GM23338 (cell line): ENCODE measurements at regions not wholly inside any gene's neighbourhood (a gene's known extent, or its start where the extent isn't known, plus 50 kb on each side); places are given as distances from the start of the nearest gene placed in this dataset.

Source experiments
- ATAC-seq: fragments of 200-7000 bp; cut with Tn5 transposase; 3 replicates; pipeline ENCODE4 v1.9.1; 2020
- DNase-seq: peaks from one replicate; pipeline ENCODE4 v3.0.0-alpha.2; 2015; ENCODE audit warnings: low spot score
- H2AFZ ChIP-seq: fragments of 200-600 bp; sonication (generic); 2 replicates; pipeline ENCODE4 v1.8.0; 2016; ENCODE audit warnings: antibody characterized with exemption, mild to moderate bottlenecking, moderate library complexity
- H3F3A ChIP-seq: fragments of 200-600 bp; sonication (generic); replicated peaks from 2 replicates; pipeline ENCODE4 v1.8.0; 2017; ENCODE audit warnings: antibody characterized with exemption, mixed run types, low read depth
- H3K27ac ChIP-seq: fragments of 200-600 bp; sonication (generic); 2 replicates; pipeline ENCODE4 v1.6.1; 2016; ENCODE audit warnings: low read depth
- H3K27me3 ChIP-seq: fragments of 200-600 bp; sonication (generic); 2 replicates; pipeline ENCODE4 v1.8.0; 2016; ENCODE audit warnings: mild to moderate bottlenecking, mixed run types, moderate library complexity; ENCODE audit not compliant: insufficient read depth
- H3K36me3 ChIP-seq: fragments of 200-600 bp; sonication (generic); 2 replicates; pipeline ENCODE4 v1.8.0; 2016; ENCODE audit warnings: mild to moderate bottlenecking; ENCODE audit not compliant: insufficient read depth
- H3K4me1 ChIP-seq: fragments of 200-600 bp; sonication (generic); 2 replicates; pipeline ENCODE4 v1.8.0; 2016; ENCODE audit warnings: mild to moderate bottlenecking, moderate library complexity; ENCODE audit not compliant: insufficient read depth
- H3K4me2 ChIP-seq: fragments of 200-600 bp; sonication (generic); 2 replicates; pipeline ENCODE4 v1.7.1; 2017; ENCODE audit warnings: mixed run types
- H3K4me3 ChIP-seq: fragments of 200-600 bp; sonication (generic); 2 replicates; pipeline ENCODE4 v1.6.1; 2016; ENCODE audit warnings: mixed run types
- H3K79me2 ChIP-seq: fragments of 200-600 bp; sonication (generic); replicated peaks from 2 replicates; pipeline ENCODE4 v1.8.0; 2017; ENCODE audit warnings: mild to moderate bottlenecking; ENCODE audit not compliant: insufficient read depth
- H3K9me2 ChIP-seq: fragments of 200-600 bp; sonication (generic); 2 replicates; pipeline ENCODE4 v1.8.0; 2017; ENCODE audit not compliant: insufficient read depth
- H4K20me1 ChIP-seq: fragments of 200-600 bp; sonication (generic); replicated peaks from 2 replicates; pipeline ENCODE4 v1.8.0; 2017; ENCODE audit warnings: mild to moderate bottlenecking; ENCODE audit not compliant: insufficient read depth
- H3K27ac Mint-ChIP-seq: 2 replicates; pipeline ENCODE4 v1.8.0; 2020; ENCODE audit warnings: inconsistent platforms, mild to moderate bottlenecking, moderate library complexity, mixed read lengths
- H3K27me3 Mint-ChIP-seq: 3 replicates; pipeline ENCODE4 v1.8.0; 2022; ENCODE audit warnings: low read depth, mild to moderate bottlenecking, moderate library complexity, mixed read lengths, inconsistent platforms; ENCODE audit not compliant: insufficient read depth, poor library complexity
- H3K36me3 Mint-ChIP-seq: 3 replicates; pipeline ENCODE4 v1.8.0; 2021; ENCODE audit warnings: low read depth, mild to moderate bottlenecking, inconsistent platforms, moderate library complexity, mixed read lengths
- H3K4me1 Mint-ChIP-seq: 3 replicates; pipeline ENCODE4 v1.8.0; 2020; ENCODE audit warnings: mild to moderate bottlenecking, inconsistent platforms, mixed read lengths
- H3K4me3 Mint-ChIP-seq: 3 replicates; pipeline ENCODE4 v1.8.0; 2021; ENCODE audit warnings: moderate library complexity, mild to moderate bottlenecking, inconsistent platforms, mixed read lengths
- H3K9me3 Mint-ChIP-seq: 3 replicates; pipeline ENCODE4 v1.8.0; 2020; ENCODE audit warnings: moderate library complexity, mild to moderate bottlenecking, inconsistent platforms, mixed read lengths
- EZH2phosphoT487 ChIP-seq: fragments of 200-600 bp; sonication (generic); IDR thresholded peaks from one replicate; pipeline ENCODE4 v1.8.1; 2018; ENCODE audit warnings: antibody characterized with exemption; ENCODE audit not compliant: unreplicated experiment
- JUNB ChIP-seq: IDR thresholded peaks from one replicate; pipeline ENCODE4 v1.6.1; 2016; ENCODE audit warnings: antibody characterized with exemption; ENCODE audit not compliant: unreplicated experiment
- NANOG ChIP-seq: IDR thresholded peaks from 2 replicates; pipeline ENCODE4 v1.6.1; 2016; ENCODE audit warnings: antibody characterized with exemption, borderline replicate concordance
- STAT1 ChIP-seq: IDR thresholded peaks from one replicate; pipeline ENCODE4 v1.6.1; 2016; ENCODE audit warnings: antibody characterized with exemption; ENCODE audit not compliant: unreplicated experiment
- ZNF114 ChIP-seq: fragments of 250-450 bp; sonication (Bioruptor Pico); IDR thresholded peaks from 2 replicates; pipeline ENCODE4 v1.5.0; 2020; ENCODE audit warnings: mild to moderate bottlenecking, moderate library complexity
- ZNF331 ChIP-seq: fragments of 250-450 bp; sonication (Bioruptor Pico); IDR thresholded peaks from 2 replicates; pipeline ENCODE4 v1.5.0; 2020; ENCODE audit warnings: low read depth, mild to moderate bottlenecking, moderate library complexity
- TF ChIP-seq, protein P1 (sequence below), 2 experiments: fragments of 200-600 bp in 1 of 2; sonication (generic) in 1 of 2; conservative IDR thresholded peaks; 2 replicates each; pipeline versions ENCODE4 v1.5.1 to v1.6.1; 2016 to 2017; ENCODE audit warnings: antibody characterized with exemption in 2 of 2, low read depth in 2 of 2, mild to moderate bottlenecking in 2 of 2, moderate library complexity in 1 of 2
- TF ChIP-seq, protein P2 (sequence below): IDR thresholded peaks from 2 replicates; pipeline ENCODE4 v1.6.1; 2016; ENCODE audit warnings: antibody characterized with exemption
- TF ChIP-seq, protein P3 (sequence below): fragments of 250-450 bp; sonication (Bioruptor Pico); IDR thresholded peaks from 2 replicates; pipeline ENCODE4 v1.5.0; 2020; ENCODE audit warnings: mild to moderate bottlenecking, moderate library complexity
- TF ChIP-seq, protein P4 (sequence below): IDR thresholded peaks from one replicate; pipeline ENCODE4 v1.6.1; 2018; ENCODE audit warnings: antibody characterized with exemption; ENCODE audit not compliant: unreplicated experiment

DNA sequence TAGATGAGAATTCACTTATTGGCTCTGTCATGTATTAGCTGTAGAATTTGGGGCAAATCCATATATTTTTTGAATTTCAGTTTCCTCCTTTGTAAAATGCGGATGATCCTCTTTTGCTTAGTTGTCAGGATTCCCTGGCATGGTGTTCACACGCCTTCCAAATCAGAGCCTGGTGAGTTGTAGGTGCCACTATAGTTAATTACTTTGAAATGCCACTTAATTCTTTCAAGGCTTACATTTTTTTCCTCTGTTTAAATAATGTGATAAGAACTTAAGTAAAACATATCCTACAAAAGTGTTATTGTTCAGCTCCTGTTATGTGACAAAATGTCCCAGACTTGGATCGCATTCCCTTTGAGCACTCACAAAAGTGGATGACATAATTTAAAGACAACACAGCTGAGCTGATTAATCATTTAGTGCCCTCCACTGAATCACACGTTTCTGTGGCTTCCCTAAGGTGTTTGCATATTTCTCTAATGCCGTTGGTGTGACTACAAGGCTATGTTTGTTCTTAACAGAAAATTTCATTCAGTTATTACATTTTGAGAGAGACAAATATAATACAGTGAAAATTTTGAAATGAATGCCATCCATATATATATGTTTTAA is 471.2 kb upstream of the CHST9 start:
- Histone ChIP-seq H3K9me2 (0 out of 2 replicates have a peak, but pooled peaks cover 9% of the 10 kb centered on the region), H3F3A (no peaks in the 10 kb centered on the region), H4K20me1 (no peaks in the 10 kb centered on the region), H3K4me3 (no peak overlapping the region), H2AFZ (no peak overlapping the region), H3K27me3 (no peaks in the 10 kb centered on the region), H3K79me2 (no peaks in the 10 kb centered on the region), H3K4me1 (peaks cover 7% of the 10 kb centered on the region), H3K27ac (no peak overlapping the region), H3K4me2 (no peak overlapping the region), H3K36me3 (no peaks in the 10 kb centered on the region)
- Mint-ChIP-seq H3K27ac (no peak overlapping the region), H3K4me3 (no peak overlapping the region), H3K4me1 (peaks cover 3% of the 10 kb centered on the region), H3K27me3 (no peaks in the 10 kb centered on the region), H3K9me3 (no peaks in the 10 kb centered on the region), H3K36me3 (no peaks in the 10 kb centered on the region)
- ATAC-seq (no peak), DNase-seq (no peak)
- TF ChIP-seq ZNF331 (no peak), STAT1 (no peak), NANOG (no peak), JUNB (no peak), ZNF114 (no peak), EZH2phosphoT487 (no peak)
- TF ChIP-seq, protein P1, sequence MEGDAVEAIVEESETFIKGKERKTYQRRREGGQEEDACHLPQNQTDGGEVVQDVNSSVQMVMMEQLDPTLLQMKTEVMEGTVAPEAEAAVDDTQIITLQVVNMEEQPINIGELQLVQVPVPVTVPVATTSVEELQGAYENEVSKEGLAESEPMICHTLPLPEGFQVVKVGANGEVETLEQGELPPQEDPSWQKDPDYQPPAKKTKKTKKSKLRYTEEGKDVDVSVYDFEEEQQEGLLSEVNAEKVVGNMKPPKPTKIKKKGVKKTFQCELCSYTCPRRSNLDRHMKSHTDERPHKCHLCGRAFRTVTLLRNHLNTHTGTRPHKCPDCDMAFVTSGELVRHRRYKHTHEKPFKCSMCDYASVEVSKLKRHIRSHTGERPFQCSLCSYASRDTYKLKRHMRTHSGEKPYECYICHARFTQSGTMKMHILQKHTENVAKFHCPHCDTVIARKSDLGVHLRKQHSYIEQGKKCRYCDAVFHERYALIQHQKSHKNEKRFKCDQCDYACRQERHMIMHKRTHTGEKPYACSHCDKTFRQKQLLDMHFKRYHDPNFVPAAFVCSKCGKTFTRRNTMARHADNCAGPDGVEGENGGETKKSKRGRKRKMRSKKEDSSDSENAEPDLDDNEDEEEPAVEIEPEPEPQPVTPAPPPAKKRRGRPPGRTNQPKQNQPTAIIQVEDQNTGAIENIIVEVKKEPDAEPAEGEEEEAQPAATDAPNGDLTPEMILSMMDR (conservative IDR thresholded peaks at IDR 0.05; ENCODE audit: low read depth in 2 of 2), result no peak
- TF ChIP-seq, protein P2, sequence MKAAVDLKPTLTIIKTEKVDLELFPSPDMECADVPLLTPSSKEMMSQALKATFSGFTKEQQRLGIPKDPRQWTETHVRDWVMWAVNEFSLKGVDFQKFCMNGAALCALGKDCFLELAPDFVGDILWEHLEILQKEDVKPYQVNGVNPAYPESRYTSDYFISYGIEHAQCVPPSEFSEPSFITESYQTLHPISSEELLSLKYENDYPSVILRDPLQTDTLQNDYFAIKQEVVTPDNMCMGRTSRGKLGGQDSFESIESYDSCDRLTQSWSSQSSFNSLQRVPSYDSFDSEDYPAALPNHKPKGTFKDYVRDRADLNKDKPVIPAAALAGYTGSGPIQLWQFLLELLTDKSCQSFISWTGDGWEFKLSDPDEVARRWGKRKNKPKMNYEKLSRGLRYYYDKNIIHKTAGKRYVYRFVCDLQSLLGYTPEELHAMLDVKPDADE, result no peak
- TF ChIP-seq, protein P3, sequence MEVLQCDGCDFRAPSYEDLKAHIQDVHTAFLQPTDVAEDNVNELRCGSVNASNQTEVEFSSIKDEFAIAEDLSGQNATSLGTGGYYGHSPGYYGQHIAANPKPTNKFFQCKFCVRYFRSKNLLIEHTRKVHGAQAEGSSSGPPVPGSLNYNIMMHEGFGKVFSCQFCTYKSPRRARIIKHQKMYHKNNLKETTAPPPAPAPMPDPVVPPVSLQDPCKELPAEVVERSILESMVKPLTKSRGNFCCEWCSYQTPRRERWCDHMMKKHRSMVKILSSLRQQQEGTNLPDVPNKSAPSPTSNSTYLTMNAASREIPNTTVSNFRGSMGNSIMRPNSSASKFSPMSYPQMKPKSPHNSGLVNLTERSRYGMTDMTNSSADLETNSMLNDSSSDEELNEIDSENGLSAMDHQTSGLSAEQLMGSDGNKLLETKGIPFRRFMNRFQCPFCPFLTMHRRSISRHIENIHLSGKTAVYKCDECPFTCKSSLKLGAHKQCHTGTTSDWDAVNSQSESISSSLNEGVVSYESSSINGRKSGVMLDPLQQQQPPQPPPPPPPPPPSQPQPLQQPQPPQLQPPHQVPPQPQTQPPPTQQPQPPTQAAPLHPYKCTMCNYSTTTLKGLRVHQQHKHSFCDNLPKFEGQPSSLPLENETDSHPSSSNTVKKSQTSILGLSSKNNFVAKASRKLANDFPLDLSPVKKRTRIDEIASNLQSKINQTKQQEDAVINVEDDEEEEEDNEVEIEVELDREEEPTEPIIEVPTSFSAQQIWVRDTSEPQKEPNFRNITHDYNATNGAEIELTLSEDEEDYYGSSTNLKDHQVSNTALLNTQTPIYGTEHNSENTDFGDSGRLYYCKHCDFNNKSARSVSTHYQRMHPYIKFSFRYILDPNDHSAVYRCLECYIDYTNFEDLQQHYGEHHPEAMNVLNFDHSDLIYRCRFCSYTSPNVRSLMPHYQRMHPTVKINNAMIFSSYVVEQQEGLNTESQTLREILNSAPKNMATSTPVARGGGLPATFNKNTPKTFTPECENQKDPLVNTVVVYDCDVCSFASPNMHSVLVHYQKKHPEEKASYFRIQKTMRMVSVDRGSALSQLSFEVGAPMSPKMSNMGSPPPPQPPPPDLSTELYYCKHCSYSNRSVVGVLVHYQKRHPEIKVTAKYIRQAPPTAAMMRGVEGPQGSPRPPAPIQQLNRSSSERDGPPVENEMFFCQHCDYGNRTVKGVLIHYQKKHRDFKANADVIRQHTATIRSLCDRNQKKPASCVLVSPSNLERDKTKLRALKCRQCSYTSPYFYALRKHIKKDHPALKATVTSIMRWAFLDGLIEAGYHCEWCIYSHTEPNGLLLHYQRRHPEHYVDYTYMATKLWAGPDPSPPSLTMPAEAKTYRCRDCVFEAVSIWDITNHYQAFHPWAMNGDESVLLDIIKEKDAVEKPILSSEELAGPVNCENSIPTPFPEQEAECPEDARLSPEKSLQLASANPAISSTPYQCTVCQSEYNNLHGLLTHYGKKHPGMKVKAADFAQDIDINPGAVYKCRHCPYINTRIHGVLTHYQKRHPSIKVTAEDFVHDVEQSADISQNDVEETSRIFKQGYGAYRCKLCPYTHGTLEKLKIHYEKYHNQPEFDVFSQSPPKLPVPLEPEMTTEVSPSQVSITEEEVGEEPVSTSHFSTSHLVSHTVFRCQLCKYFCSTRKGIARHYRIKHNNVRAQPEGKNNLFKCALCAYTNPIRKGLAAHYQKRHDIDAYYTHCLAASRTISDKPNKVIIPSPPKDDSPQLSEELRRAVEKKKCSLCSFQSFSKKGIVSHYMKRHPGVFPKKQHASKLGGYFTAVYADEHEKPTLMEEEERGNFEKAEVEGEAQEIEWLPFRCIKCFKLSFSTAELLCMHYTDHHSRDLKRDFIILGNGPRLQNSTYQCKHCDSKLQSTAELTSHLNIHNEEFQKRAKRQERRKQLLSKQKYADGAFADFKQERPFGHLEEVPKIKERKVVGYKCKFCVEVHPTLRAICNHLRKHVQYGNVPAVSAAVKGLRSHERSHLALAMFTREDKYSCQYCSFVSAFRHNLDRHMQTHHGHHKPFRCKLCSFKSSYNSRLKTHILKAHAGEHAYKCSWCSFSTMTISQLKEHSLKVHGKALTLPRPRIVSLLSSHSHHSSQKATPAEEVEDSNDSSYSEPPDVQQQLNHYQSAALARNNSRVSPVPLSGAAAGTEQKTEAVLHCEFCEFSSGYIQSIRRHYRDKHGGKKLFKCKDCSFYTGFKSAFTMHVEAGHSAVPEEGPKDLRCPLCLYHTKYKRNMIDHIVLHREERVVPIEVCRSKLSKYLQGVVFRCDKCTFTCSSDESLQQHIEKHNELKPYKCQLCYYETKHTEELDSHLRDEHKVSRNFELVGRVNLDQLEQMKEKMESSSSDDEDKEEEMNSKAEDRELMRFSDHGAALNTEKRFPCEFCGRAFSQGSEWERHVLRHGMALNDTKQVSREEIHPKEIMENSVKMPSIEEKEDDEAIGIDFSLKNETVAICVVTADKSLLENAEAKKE, result no peak
- TF ChIP-seq, protein P4, sequence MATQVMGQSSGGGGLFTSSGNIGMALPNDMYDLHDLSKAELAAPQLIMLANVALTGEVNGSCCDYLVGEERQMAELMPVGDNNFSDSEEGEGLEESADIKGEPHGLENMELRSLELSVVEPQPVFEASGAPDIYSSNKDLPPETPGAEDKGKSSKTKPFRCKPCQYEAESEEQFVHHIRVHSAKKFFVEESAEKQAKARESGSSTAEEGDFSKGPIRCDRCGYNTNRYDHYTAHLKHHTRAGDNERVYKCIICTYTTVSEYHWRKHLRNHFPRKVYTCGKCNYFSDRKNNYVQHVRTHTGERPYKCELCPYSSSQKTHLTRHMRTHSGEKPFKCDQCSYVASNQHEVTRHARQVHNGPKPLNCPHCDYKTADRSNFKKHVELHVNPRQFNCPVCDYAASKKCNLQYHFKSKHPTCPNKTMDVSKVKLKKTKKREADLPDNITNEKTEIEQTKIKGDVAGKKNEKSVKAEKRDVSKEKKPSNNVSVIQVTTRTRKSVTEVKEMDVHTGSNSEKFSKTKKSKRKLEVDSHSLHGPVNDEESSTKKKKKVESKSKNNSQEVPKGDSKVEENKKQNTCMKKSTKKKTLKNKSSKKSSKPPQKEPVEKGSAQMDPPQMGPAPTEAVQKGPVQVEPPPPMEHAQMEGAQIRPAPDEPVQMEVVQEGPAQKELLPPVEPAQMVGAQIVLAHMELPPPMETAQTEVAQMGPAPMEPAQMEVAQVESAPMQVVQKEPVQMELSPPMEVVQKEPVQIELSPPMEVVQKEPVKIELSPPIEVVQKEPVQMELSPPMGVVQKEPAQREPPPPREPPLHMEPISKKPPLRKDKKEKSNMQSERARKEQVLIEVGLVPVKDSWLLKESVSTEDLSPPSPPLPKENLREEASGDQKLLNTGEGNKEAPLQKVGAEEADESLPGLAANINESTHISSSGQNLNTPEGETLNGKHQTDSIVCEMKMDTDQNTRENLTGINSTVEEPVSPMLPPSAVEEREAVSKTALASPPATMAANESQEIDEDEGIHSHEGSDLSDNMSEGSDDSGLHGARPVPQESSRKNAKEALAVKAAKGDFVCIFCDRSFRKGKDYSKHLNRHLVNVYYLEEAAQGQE, result no peak
